HFF-Myc (cell line): ENCODE measurements at regions not wholly inside any gene's neighbourhood (a gene's known extent, or its start where the extent isn't known, plus 50 kb on each side); places are given as distances from the start of the nearest gene placed in this dataset.

ENCODE experiments used
- DNase-seq: peaks from one replicate; pipeline ENCODE4 v3.0.0-alpha.2; 2011; ENCODE audit warnings: low read depth; ENCODE audit errors: extremely low read depth
- H3K4me3 ChIP-seq: replicated peaks from 2 replicates; pipeline ENCODE4 v1.5.1; 2011; ENCODE audit warnings: low read depth, mild to moderate bottlenecking, control low read depth, low read length
- CTCF ChIP-seq: IDR thresholded peaks from 2 replicates; pipeline ENCODE4 v1.5.1; 2012; ENCODE audit warnings: mild to moderate bottlenecking, low read depth, low read length, control low read depth; ENCODE audit errors: missing control alignments

GRCh38 chr1:189597083-189597482, 880.6 kb downstream of the BRINP3 start:
- H3K4me3 ChIP-seq, result no peak overlapping the region
- no peak for DNase-seq
- no peak for TF ChIP-seq CTCF

GRCh38 chr1:189605226-189605625, 872.4 kb downstream of the BRINP3 start:
- DNase-seq, result no peak
- no peak for TF ChIP-seq CTCF
- no peak overlapping the region for H3K4me3 ChIP-seq

GRCh38 chr1:189606047-189606446, 871.6 kb downstream of the BRINP3 start:
- H3K4me3 ChIP-seq, result no peak overlapping the region
- DNase-seq, result no peak
- TF ChIP-seq CTCF, result no peak

- DNase-seq, result no peak
- no peak for TF ChIP-seq CTCF
- no peak overlapping the region for H3K4me3 ChIP-seq
These were observed 870.7 kb downstream of the BRINP3 start for GRCh38 chr1:189606795-189607476.

- H3K4me3 ChIP-seq, result no peak overlapping the region
- no peak for DNase-seq
- no peak for TF ChIP-seq CTCF
These were observed 870.1 kb downstream of the BRINP3 start for GRCh38 chr1:189607477-189608096.

- no peak overlapping the region for H3K4me3 ChIP-seq
- no peak for DNase-seq
- no peak for TF ChIP-seq CTCF
These were observed 868.5 kb downstream of the BRINP3 start for GRCh38 chr1:189609167-189609566.
